ENCODE measurements at regions not wholly inside any gene's neighbourhood (a gene's known extent, or its start where the extent isn't known, plus 50 kb on each side); places are given as distances from the start of the nearest gene placed in this dataset.

DNA sequence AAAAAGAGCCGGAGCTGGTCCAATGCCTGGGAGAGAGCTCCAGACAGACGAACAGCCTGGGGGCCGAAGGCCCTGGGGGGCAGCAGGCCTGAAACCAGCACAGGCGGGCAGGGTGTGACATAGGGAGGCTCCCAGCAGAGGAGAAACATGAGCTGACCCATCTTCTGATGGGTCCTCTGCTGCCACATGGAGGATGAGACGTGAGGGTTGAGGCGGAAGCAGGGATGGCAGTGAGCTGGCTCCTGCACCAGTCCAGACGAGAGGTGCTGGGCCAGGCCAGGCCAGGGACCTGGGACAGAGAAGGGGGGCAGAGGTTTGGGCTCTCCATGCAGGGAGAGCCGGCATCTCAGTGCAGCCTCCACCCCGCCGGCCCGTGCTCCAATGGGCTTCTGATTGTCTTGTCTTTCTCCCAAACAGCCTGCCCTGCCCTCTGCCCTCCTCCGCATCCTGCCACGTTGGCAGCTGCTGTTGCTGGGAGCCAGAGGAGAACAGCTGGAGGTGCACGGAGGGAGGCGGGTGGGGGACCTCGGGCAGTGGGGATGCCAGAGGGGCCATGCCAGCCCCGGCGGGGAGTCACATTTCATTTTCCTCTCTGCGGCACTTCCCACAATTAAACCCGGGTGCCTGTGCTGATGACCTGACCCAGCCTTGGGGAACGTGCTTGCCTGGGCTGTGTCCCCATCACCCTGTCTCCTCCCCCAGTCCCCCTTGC lies 139.1 kb upstream of the GSE1 start:
- BruUV-seq (replicated peaks) = no TSS peak
- intact Hi-C loops (cut with micrococcal nuclease; ENCODE audit: unreplicated experiment) (no loop called here), in situ Hi-C loops (cut with HindIII; ENCODE audit: low pct_unique_long_range_greater_than_20kb, low sequenced_read_pairs) (no loop called here)
- no peaks in the 10 kb centered on the region for H3K36me3 ChIP-seq (ENCODE audit: control insufficient read depth, insufficient read depth, low read length)
- H3K4me3 ChIP-seq (ENCODE audit: low read depth in 2 of 2, low read length in 2 of 2) = no peak overlapping the region
- H3K9me3 ChIP-seq (ENCODE audit: control insufficient read depth, insufficient read depth, low read depth, low read length) = no peaks in the 10 kb centered on the region
- no peaks in the 10 kb centered on the region for H3K27me3 ChIP-seq (ENCODE audit: control insufficient read depth, insufficient read depth, low read length)
- TF ChIP-seq, protein P1, sequence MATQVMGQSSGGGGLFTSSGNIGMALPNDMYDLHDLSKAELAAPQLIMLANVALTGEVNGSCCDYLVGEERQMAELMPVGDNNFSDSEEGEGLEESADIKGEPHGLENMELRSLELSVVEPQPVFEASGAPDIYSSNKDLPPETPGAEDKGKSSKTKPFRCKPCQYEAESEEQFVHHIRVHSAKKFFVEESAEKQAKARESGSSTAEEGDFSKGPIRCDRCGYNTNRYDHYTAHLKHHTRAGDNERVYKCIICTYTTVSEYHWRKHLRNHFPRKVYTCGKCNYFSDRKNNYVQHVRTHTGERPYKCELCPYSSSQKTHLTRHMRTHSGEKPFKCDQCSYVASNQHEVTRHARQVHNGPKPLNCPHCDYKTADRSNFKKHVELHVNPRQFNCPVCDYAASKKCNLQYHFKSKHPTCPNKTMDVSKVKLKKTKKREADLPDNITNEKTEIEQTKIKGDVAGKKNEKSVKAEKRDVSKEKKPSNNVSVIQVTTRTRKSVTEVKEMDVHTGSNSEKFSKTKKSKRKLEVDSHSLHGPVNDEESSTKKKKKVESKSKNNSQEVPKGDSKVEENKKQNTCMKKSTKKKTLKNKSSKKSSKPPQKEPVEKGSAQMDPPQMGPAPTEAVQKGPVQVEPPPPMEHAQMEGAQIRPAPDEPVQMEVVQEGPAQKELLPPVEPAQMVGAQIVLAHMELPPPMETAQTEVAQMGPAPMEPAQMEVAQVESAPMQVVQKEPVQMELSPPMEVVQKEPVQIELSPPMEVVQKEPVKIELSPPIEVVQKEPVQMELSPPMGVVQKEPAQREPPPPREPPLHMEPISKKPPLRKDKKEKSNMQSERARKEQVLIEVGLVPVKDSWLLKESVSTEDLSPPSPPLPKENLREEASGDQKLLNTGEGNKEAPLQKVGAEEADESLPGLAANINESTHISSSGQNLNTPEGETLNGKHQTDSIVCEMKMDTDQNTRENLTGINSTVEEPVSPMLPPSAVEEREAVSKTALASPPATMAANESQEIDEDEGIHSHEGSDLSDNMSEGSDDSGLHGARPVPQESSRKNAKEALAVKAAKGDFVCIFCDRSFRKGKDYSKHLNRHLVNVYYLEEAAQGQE (IDR thresholded peaks at IDR 0.05; ENCODE audit: insufficient read depth in 1 of 2, low read depth in 2 of 2, low read length in 1 of 2) = no peak
- no peak for TF ChIP-seq POLR2AphosphoS5 (IDR thresholded peaks at IDR 0.05; ENCODE audit: low read depth, low read length)
- no peak for TF ChIP-seq SIN3A (IDR thresholded peaks at IDR 0.05; ENCODE audit: borderline replicate concordance, insufficient read depth, low read depth, low read length)
- TF ChIP-seq, protein P2, sequence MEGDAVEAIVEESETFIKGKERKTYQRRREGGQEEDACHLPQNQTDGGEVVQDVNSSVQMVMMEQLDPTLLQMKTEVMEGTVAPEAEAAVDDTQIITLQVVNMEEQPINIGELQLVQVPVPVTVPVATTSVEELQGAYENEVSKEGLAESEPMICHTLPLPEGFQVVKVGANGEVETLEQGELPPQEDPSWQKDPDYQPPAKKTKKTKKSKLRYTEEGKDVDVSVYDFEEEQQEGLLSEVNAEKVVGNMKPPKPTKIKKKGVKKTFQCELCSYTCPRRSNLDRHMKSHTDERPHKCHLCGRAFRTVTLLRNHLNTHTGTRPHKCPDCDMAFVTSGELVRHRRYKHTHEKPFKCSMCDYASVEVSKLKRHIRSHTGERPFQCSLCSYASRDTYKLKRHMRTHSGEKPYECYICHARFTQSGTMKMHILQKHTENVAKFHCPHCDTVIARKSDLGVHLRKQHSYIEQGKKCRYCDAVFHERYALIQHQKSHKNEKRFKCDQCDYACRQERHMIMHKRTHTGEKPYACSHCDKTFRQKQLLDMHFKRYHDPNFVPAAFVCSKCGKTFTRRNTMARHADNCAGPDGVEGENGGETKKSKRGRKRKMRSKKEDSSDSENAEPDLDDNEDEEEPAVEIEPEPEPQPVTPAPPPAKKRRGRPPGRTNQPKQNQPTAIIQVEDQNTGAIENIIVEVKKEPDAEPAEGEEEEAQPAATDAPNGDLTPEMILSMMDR (IDR thresholded peaks at IDR 0.05) = no peak
- no peak for TF ChIP-seq TCF7L2 (IDR thresholded peaks at IDR 0.05; ENCODE audit: low read depth, low read length)
- DNase-seq (ENCODE audit: low read depth, low spot score) = no peak
- peaks cover 6% of the 10 kb centered on the region for H3K4me1 ChIP-seq (ENCODE audit: control insufficient read depth, insufficient read depth, low read length)
- POLR2A ChIA-PET = interaction anchor here (0.7 kb wide), 1 partner anchor 142 kb away, joined by 4 read pairs; no protein-coding TSS in a partner anchor
- CTCF ChIA-PET = no interaction called here
- no peak overlapping the region for H3K27ac ChIP-seq (ENCODE audit: low read length)
- ATAC-seq = peak; percentile 65

DNA sequence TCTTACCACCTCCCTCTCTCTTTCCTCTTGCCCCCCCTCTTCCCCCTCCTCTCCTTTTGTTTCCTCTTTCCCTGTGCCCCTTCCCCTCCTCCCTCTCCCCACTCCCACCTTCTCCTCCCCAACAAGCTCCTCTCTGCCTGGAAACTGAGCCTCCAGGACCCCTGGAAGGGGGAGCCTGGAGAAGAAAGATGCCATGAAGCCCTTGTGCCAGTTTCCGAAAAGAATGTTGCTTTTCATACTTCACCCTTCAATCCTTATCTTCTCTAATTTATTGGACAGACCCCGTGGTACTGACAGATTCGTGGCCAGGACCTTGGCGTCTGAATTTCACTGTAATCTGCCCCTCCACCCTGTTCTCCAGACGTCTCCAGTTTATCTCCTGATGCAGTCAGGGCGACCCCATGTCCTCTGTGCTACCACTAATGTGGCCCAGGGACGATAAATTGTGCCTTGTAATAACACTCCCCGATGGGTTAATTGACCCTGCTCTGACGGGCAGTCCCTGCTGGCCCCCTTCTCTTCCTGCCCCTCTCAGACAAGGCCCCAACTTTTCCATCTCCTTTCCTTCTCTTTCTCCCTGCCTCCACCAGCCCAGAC lies 138.4 kb upstream of the GSE1 start:
- ATAC-seq = no peak
- H3K4me1 ChIP-seq (ENCODE audit: control insufficient read depth, insufficient read depth, low read length) = peaks cover 6% of the 10 kb centered on the region
- in situ Hi-C loops (cut with HindIII; ENCODE audit: low pct_unique_long_range_greater_than_20kb, low sequenced_read_pairs) = no loop called here
- no peak for DNase-seq (ENCODE audit: low read depth, low spot score)
- H3K27me3 ChIP-seq (ENCODE audit: control insufficient read depth, insufficient read depth, low read length) = no peaks in the 10 kb centered on the region
- H3K4me3 ChIP-seq (ENCODE audit: low read depth in 2 of 2, low read length in 2 of 2) = no peak overlapping the region
- ChIA-PET POLR2A (interaction anchor here (0.7 kb wide), 1 partner anchor 141 kb away, joined by 4 read pairs; no protein-coding TSS in a partner anchor), CTCF (no interaction called here)
- intact Hi-C loops (cut with micrococcal nuclease; ENCODE audit: unreplicated experiment) = no loop called here
- BruUV-seq (replicated peaks) = no TSS peak
- H3K27ac ChIP-seq (ENCODE audit: low read length) = no peak overlapping the region
- TF ChIP-seq SIN3A (IDR thresholded peaks at IDR 0.05; ENCODE audit: borderline replicate concordance, insufficient read depth, low read depth, low read length) (no peak), POLR2AphosphoS5 (IDR thresholded peaks at IDR 0.05; ENCODE audit: low read depth, low read length) (no peak), TCF7L2 (IDR thresholded peaks at IDR 0.05; ENCODE audit: low read depth, low read length) (no peak)
- TF ChIP-seq, protein P2 (IDR thresholded peaks at IDR 0.05) = no peak
- TF ChIP-seq, protein P1 (IDR thresholded peaks at IDR 0.05; ENCODE audit: insufficient read depth in 1 of 2, low read depth in 2 of 2, low read length in 1 of 2) = no peak
- H3K36me3 ChIP-seq (ENCODE audit: control insufficient read depth, insufficient read depth, low read length) = no peaks in the 10 kb centered on the region
- H3K9me3 ChIP-seq (ENCODE audit: control insufficient read depth, insufficient read depth, low read depth, low read length) = no peaks in the 10 kb centered on the region
